B cell (primary cell): ENCODE measurements at regions not wholly inside any gene's neighbourhood (a gene's known extent, or its start where the extent isn't known, plus 50 kb on each side); places are given as distances from the start of the nearest gene placed in this dataset.

Experiments
- ATAC-seq: fragments of 200-7000 bp; cut with Tn5 transposase; one replicate; pipeline ENCODE4 v1.10.0; 2021; ENCODE audit warnings: low read depth, mild to moderate bottlenecking, moderate number of reproducible peaks, moderate library complexity
- CTCF ChIA-PET: fragments of 350-600 bp; sonication (Branson Sonifier 250); formaldehyde crosslinking; loops from one replicate; lab custom pipeline; 2021; ENCODE audit warnings: antibody characterized with exemption, inconsistent platforms; lab: Charles Lee
- POLR2A ChIA-PET: fragments of 350-600 bp; sonication (Branson Sonifier 250); formaldehyde crosslinking; loops from one replicate; lab custom pipeline; 2021; ENCODE audit warnings: antibody characterized with exemption; lab: Charles Lee
- DNase-seq: peaks from one replicate; pipeline ENCODE4 v3.0.0; 2013
- H2AFZ ChIP-seq: 2 replicates; pipeline ENCODE4 v1.6.1; 2012; ENCODE audit warnings: mild to moderate bottlenecking, low read depth, low read length; ENCODE audit not compliant: insufficient read depth, poor library complexity, severe bottlenecking
- H3K27ac ChIP-seq, 2 donors: 1 replicate in 1 of 2; 2 replicates in 1 of 2; pipeline ENCODE4 v1.5.1; 2012 to 2013; ENCODE audit warnings: low read length in 2 of 2, mild to moderate bottlenecking in 2 of 2, moderate library complexity in 1 of 2
- H3K27me3 ChIP-seq, 4 experiments: fragments of 200-600 bp in 1 of 4; sonication (generic) in 1 of 4; replicated peaks in 1 of 4; 1 replicate in 2 of 4; 2 replicates in 2 of 4; pipeline versions ENCODE4 v1.6.1 to v1.7.0; 2013 to 2016; ENCODE audit warnings: low read length in 3 of 4, mild to moderate bottlenecking in 2 of 4, mixed read lengths in 1 of 4, moderate library complexity in 1 of 4; ENCODE audit not compliant: insufficient read depth in 4 of 4, control insufficient read depth in 3 of 4; ENCODE audit errors: control extremely low read depth in 1 of 4
- H3K36me3 ChIP-seq, 2 experiments: replicated peaks in 1 of 2; 1 replicate in 1 of 2; 2 replicates in 1 of 2; pipeline versions ENCODE4 v1.6.1 to v1.7.1; 2013; ENCODE audit warnings: low read length in 1 of 2; ENCODE audit not compliant: insufficient read depth in 2 of 2, control insufficient read depth in 1 of 2; ENCODE audit errors: control extremely low read depth in 1 of 2, extremely low read depth in 1 of 2
- H3K4me1 ChIP-seq, 2 donors: fragments of 200-600 bp in 1 of 2; sonication (generic) in 1 of 2; 1 replicate in 1 of 2; 2 replicates in 1 of 2; pipeline versions ENCODE4 v1.5.1 to v1.6.1; 2013 to 2017; ENCODE audit warnings: low read length in 2 of 2; ENCODE audit not compliant: control insufficient read depth in 2 of 2, insufficient read depth in 2 of 2
- H3K4me2 ChIP-seq: replicated peaks from 2 replicates; pipeline ENCODE3; 2012; ENCODE audit warnings: mild to moderate bottlenecking, low read depth, low read length; ENCODE audit not compliant: poor library complexity, severe bottlenecking
- H3K4me3 ChIP-seq, 5 experiments: fragments of 200-600 bp in 1 of 5; sonication (generic) in 1 of 5; 1 replicate in 3 of 5; 2 replicates in 2 of 5; pipeline versions ENCODE4 v1.5.1 to v1.7.0; 2011 to 2016; ENCODE audit warnings: low read length in 4 of 5, mild to moderate bottlenecking in 4 of 5, low read depth in 2 of 5, control low read depth in 1 of 5, moderate library complexity in 1 of 5; ENCODE audit not compliant: insufficient read depth in 1 of 5; ENCODE audit errors: control extremely low read depth in 1 of 5, extremely low read depth in 1 of 5
- H3K79me2 ChIP-seq: fragments of 200-600 bp; sonication (generic); one replicate; pipeline ENCODE4 v1.6.0; 2016; ENCODE audit warnings: low read length; ENCODE audit not compliant: control insufficient read depth, insufficient read depth
- H3K9ac ChIP-seq: fragments of 200-600 bp; sonication (generic); 2 replicates; pipeline ENCODE4 v1.6.1; 2017; ENCODE audit warnings: mild to moderate bottlenecking, low read length, moderate library complexity
- H3K9me3 ChIP-seq, 3 donors: one replicate each; pipeline versions ENCODE4 v1.6.1 to v1.7.1; 2013; ENCODE audit warnings: low read length in 2 of 3; ENCODE audit not compliant: control insufficient read depth in 2 of 3, insufficient read depth in 1 of 3; ENCODE audit errors: control extremely low read depth in 1 of 3
- H4K20me1 ChIP-seq: 2 replicates; pipeline ENCODE4 v1.6.0; 2012; ENCODE audit warnings: mild to moderate bottlenecking, low read length; ENCODE audit not compliant: insufficient read depth, control insufficient read depth, poor library complexity, severe bottlenecking
- H3K27ac Mint-ChIP-seq: one replicate; pipeline ENCODE4 v1.8.0; 2021; ENCODE audit warnings: mixed read lengths
- H3K27me3 Mint-ChIP-seq: one replicate; pipeline ENCODE4 v1.8.0; 2021; ENCODE audit warnings: mixed read lengths
- H3K4me1 Mint-ChIP-seq: one replicate; pipeline ENCODE4 v1.8.0; 2021; ENCODE audit warnings: mixed read lengths
- H3K4me3 Mint-ChIP-seq: one replicate; pipeline ENCODE4 v1.8.0; 2021; ENCODE audit warnings: mixed read lengths
- H3K9me3 Mint-ChIP-seq: one replicate; pipeline ENCODE4 v1.8.0; 2022; ENCODE audit warnings: mixed read lengths; ENCODE audit not compliant: insufficient read depth
- EZH2 ChIP-seq: IDR thresholded peaks from 2 replicates; pipeline ENCODE4 v1.6.1; 2012; ENCODE audit warnings: borderline replicate concordance, low read depth, mild to moderate bottlenecking, moderate library complexity, low read length; ENCODE audit not compliant: insufficient read depth, poor library complexity, severe bottlenecking
- WGBS: methylation state at CpG from one replicate; pipeline ENCODE4 v1.1.5; 2013; ENCODE audit warnings: missing lambda C conversion rate; ENCODE audit not compliant: insufficient coverage; 5-methylcytosine and 5-hydroxymethylcytosine counted together
- intact Hi-C: fragments of 100-400 bp; cut with micrococcal nuclease; formaldehyde crosslinking; loops from one replicate; pipeline ENCODE4 v1.10.0; 2022
- TF ChIP-seq, protein P1 (sequence below): fragments of 200-600 bp; IDR thresholded peaks from one replicate; pipeline ENCODE4 v1.8.0; 2022; ENCODE audit warnings: antibody characterized with exemption, mild to moderate bottlenecking

DNA sequence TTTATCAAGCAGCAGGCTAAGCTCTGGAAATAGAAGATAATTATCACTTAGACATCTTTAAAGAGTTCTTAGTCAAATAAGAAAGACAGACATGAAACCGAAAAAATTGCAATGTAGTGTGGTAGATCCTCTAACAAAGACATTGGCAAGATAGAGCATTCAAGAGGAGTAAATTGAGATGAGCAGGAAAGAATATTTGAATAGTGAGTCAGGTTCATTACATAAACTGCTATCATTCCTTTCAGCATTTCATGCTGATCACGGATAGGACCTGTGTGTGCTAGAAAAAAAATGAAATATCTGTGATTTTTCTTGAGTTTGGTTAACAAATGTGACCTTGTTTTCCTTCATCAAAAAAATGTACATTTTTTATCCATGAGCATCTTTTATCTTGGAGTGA lies 460.9 kb downstream of the OTOL1 start:
- Histone ChIP-seq H3K27ac (no peak overlapping the region), H3K4me2 (no peak overlapping the region), H3K79me2 (no peaks in the 10 kb centered on the region), H3K9ac (no peak overlapping the region), H3K4me3 (no peak overlapping the region), H2AFZ (no peak overlapping the region), H3K9me3 (peaks cover 0 to 4% (median 0%) of the 10 kb centered on the region in 3 donors), H4K20me1 (no peaks in the 10 kb centered on the region), H3K4me1 (no peaks in the 10 kb centered on the region), H3K27me3 (no peaks in the 10 kb centered on the region), H3K36me3 (no peaks in the 10 kb centered on the region)
- no peak for DNase-seq
- no peak for TF ChIP-seq EZH2
- TF ChIP-seq, protein P1, sequence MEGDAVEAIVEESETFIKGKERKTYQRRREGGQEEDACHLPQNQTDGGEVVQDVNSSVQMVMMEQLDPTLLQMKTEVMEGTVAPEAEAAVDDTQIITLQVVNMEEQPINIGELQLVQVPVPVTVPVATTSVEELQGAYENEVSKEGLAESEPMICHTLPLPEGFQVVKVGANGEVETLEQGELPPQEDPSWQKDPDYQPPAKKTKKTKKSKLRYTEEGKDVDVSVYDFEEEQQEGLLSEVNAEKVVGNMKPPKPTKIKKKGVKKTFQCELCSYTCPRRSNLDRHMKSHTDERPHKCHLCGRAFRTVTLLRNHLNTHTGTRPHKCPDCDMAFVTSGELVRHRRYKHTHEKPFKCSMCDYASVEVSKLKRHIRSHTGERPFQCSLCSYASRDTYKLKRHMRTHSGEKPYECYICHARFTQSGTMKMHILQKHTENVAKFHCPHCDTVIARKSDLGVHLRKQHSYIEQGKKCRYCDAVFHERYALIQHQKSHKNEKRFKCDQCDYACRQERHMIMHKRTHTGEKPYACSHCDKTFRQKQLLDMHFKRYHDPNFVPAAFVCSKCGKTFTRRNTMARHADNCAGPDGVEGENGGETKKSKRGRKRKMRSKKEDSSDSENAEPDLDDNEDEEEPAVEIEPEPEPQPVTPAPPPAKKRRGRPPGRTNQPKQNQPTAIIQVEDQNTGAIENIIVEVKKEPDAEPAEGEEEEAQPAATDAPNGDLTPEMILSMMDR = no peak
- no peaks in the 10 kb centered on the region for H3K4me1 Mint-ChIP-seq
- no peaks in the 10 kb centered on the region for H3K9me3 Mint-ChIP-seq
- WGBS = no CpG with 5 or more reads among the region's 2 CpGs
- no peak overlapping the region for H3K27ac Mint-ChIP-seq
- ATAC-seq = no peak
- H3K27me3 Mint-ChIP-seq = no peaks in the 10 kb centered on the region
- ChIA-PET POLR2A (no interaction called here), CTCF (no interaction called here)
- no peak overlapping the region for H3K4me3 Mint-ChIP-seq
- intact Hi-C loops = no loop called here

DNA sequence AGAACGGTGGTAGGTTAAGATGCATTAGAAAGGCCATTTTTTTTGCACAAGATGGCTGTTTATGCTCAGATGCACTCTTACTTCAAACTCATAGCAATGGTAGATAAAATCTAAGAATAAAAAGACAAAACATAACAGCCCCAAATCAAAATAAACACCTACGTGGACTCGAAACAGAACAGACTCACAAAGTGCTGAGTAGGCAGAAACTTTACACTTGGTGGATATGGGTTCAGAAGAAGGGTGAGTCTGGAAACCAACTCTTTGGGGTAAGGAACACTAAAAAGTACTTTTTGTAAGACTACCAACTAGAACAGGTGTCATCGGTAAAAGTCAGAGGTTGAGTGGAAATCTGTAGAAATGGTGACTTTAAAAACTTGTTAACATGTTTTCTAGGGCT lies 468.2 kb downstream of the OTOL1 start:
- H3K4me1 Mint-ChIP-seq = no peaks in the 10 kb centered on the region
- no peak overlapping the region for H2AFZ ChIP-seq
- H3K9me3 ChIP-seq = no peaks in the 10 kb centered on the region
- H3K27ac ChIP-seq = no peak overlapping the region
- peaks cover 5% of the 10 kb centered on the region for H3K9me3 Mint-ChIP-seq
- ChIA-PET POLR2A (no interaction called here), CTCF (no interaction called here)
- H3K36me3 ChIP-seq = no peaks in the 10 kb centered on the region
- no peaks in the 10 kb centered on the region for H3K27me3 ChIP-seq
- WGBS = 100% methylated on average over 1 of the region's 4 CpGs
- H3K27ac Mint-ChIP-seq = no peak overlapping the region
- DNase-seq (no peak), ATAC-seq (no peak)
- H4K20me1 ChIP-seq = no peaks in the 10 kb centered on the region
- H3K79me2 ChIP-seq = no peaks in the 10 kb centered on the region
- no peaks in the 10 kb centered on the region for H3K4me1 ChIP-seq
- no peak overlapping the region for H3K4me3 ChIP-seq
- H3K4me3 Mint-ChIP-seq = no peak overlapping the region
- no peak overlapping the region for H3K9ac ChIP-seq
- H3K4me2 ChIP-seq = no peak overlapping the region
- TF ChIP-seq, protein P1 = no peak
- intact Hi-C loops = no loop called here
- no peaks in the 10 kb centered on the region for H3K27me3 Mint-ChIP-seq
